Right cardiac atrium (tissue), 5 donors: ENCODE measurements at regions not wholly inside any gene's neighbourhood (a gene's known extent, or its start where the extent isn't known, plus 50 kb on each side); places are given as distances from the start of the nearest gene placed in this dataset.
"Not testable (repeated sequence)": the region's sequence is repeated elsewhere in the genome, so short reads cannot be mapped to it uniquely, and the experiment has no call there.

ENCODE experiments used
- ATAC-seq, 2 donors: fragments of 200-7000 bp; cut with Tn5 transposase; one replicate each; pipeline versions ENCODE4 v1.8.0 to v1.9.1; 2020; ENCODE audit warnings: moderate library complexity in 2 of 2, mild to moderate bottlenecking in 1 of 2
- DNase-seq, 3 donors: peaks; one replicate each; pipeline ENCODE4 v3.0.0-alpha.2; 2020
- H3K27ac ChIP-seq: one replicate; pipeline ENCODE4 v1.5.1; 2013; ENCODE audit warnings: mild to moderate bottlenecking, low read length, control low read depth, moderate library complexity
- H3K27me3 ChIP-seq: one replicate; pipeline ENCODE4 v1.6.1; 2013; ENCODE audit not compliant: control insufficient read depth, insufficient read depth
- H3K4me1 ChIP-seq: one replicate; pipeline ENCODE4 v1.6.1; 2013; ENCODE audit warnings: low read length; ENCODE audit not compliant: control insufficient read depth, insufficient read depth
- H3K4me3 ChIP-seq: one replicate; pipeline ENCODE4 v1.5.1; 2013; ENCODE audit warnings: low read length, control low read depth
- H3K9me3 ChIP-seq: one replicate; pipeline ENCODE4 v1.6.1; 2013; ENCODE audit warnings: low read length; ENCODE audit not compliant: control insufficient read depth
- WGBS: extraction: QIAGEN DNeasy Blood & Tissue Kit; methylation state at CpG from one replicate; pipeline ENCODE4 v1.1.7; 2013; 5-methylcytosine and 5-hydroxymethylcytosine counted together
- intact Hi-C, 4 donors: fragments of 100-400 bp; cut with DNase I; formaldehyde crosslinking; loops; one replicate each; pipeline versions ENCODE4 v1.11.0 to v1.14.0; 2022 to 2023
- donor health status: healthy with polysubstance abuse.
- donor health status: DM: no; HTN: yes; CAD: no.
- donor health status: DM: no; HTN: no; CAD: no.
- donor health status: DM: no; HTN: yes; CAD: no; lungs with severe emphysema.
- donor health status: DM: yes; HTN: yes; CAD: no.

DNA sequence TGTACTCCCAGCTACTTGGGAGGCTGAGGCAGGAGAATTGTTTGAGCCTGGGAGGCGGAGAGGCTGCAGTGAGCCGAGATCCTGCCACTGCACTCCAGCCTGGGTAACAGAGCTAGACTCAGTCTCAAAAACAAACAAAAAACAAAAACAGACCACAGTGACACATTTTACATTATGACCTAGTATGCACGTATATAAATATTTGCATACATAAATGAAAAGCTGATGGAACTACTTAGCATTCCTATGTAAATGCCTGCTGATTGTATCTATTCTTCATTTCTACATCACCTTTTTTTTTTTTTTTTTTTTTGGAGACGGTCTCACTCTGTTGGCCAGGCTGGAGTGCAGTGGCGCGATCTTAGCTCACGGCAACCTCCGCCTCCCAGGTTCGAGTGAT is 116.6 kb upstream of the PRKX start:
- 90% methylated on average over 2 of the region's 9 CpGs for WGBS
- intact Hi-C loops, H3K27me3 ChIP-seq, H3K9me3 ChIP-seq, DNase-seq, H3K4me3 ChIP-seq, H3K4me1 ChIP-seq, ATAC-seq, H3K27ac ChIP-seq: not testable (repeated sequence)

DNA sequence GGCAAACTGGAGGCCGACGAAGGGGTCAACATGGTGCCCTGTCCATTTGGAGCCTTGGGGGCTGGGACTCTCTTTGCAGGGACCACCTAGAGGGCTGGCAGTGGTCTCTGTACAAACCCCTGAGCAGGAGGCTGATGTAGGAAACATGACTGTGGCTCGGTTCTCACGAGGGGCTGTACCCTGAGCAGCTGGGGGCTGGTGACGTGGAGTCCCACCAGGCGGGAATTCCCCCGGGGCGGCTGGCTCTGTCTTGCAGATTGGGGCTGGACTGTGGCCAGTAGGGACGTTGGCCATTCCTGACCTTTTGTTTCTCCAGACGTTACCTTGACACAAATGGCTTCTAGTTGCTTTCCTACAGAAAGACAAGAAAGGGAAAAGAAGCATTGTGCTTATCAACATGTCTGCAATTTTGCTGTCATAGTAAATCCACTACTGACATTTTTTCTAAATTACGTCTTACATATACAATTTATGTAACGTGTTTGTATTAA is 115.6 kb upstream of the PRKX start:
- not testable (repeated sequence) for DNase-seq
- 64% methylated on average over 8 of the region's 12 CpGs for WGBS

DNA sequence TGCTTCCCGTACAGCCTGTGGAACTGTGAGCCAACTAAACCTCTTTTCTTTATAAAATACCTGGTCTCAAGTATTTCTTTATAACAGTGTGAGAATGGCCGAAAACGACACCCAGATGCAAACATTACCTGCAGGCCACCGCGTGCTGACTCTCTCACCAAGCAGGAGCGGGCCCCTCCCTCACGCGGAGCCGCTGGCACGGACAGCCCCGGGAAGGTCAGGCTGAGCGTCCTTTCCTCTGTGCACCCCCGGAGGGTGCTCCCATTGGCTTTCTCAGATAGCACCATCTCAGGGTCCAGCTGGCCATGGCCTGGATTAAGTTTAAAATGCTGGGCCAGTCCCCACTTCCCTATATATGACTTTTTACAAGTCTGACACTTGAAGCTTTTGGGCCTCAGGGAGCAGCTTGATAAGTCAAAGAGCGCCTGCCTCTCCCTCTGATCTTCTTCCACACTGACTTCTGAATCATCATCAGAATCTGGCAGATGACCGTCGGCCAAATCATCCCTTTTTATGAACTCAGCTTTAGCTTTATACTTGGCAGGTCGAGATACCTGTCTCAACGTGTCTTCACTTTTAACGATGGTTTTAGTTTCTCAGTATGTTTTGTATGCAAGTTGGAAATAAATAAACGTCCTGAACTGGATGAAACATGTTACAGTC is 115.1 kb upstream of the PRKX start:
- DNase-seq, H3K4me3 ChIP-seq, ATAC-seq, intact Hi-C loops, H3K27me3 ChIP-seq, H3K27ac ChIP-seq, H3K4me1 ChIP-seq, H3K9me3 ChIP-seq: not testable (repeated sequence)
- 87% methylated on average over 18 of the region's 20 CpGs for WGBS

More for the DNA sequence above, 115.6 kb upstream of the PRKX start:
- H3K27me3 ChIP-seq, H3K27ac ChIP-seq, H3K4me1 ChIP-seq, H3K4me3 ChIP-seq, H3K9me3 ChIP-seq, intact Hi-C loops, ATAC-seq: not testable (repeated sequence)

GRCh38 chrX:3824008-3824407 is 110.6 kb upstream of the PRKX start:
- WGBS = no CpG with 5 or more reads among the region's 5 CpGs
- intact Hi-C loops, ATAC-seq, H3K4me1 ChIP-seq, H3K27ac ChIP-seq, H3K27me3 ChIP-seq, DNase-seq, H3K9me3 ChIP-seq, H3K4me3 ChIP-seq: not testable (repeated sequence)

- no peak for ATAC-seq
- WGBS = 75% methylated on average over 4 of the region's 4 CpGs
Measured at GRCh38 chrX:3820167-3820566, 106.7 kb upstream of the PRKX start.

DNA sequence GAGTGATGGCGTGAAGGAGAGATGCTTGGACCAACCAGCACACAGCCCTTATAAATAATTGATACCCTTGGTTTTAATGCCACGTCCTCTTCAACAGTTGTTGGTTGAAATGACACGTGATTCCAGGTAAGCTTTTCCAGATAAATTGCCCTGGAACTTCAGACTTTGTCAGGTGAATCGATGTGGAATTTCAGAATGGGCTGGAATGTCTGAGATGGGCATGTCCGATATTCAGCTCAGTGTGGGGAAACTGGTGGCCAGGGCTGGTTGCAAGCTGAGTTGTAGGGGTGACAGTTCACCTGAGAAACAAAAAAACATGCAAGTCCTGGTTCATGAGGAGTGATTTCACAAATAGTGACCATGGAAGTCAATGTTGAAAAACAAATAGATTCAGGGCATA is 104.0 kb upstream of the PRKX start:
- not testable (repeated sequence) for H3K27me3 ChIP-seq, ATAC-seq, H3K9me3 ChIP-seq, H3K4me3 ChIP-seq, DNase-seq, H3K4me1 ChIP-seq, H3K27ac ChIP-seq
- intact Hi-C loops = loop anchor here in 1 of 4 donors (10.0 kb wide), 1 partner anchor 173 kb away; no protein-coding TSS in a partner anchor
- 96% methylated on average over 5 of the region's 5 CpGs for WGBS

More at GRCh38 chrX:3820167-3820566, 106.7 kb upstream of the PRKX start:
- no peak overlapping the region for H3K4me3 ChIP-seq
- H3K4me1 ChIP-seq = no peaks in the 10 kb centered on the region
- no peaks in the 10 kb centered on the region for H3K9me3 ChIP-seq
- no peak for DNase-seq
- no peak overlapping the region for H3K27ac ChIP-seq
- no peaks in the 10 kb centered on the region for H3K27me3 ChIP-seq
- intact Hi-C loops = no loop called here

- 1% methylated on average over 50 of the region's 50 CpGs for WGBS
- Histone ChIP-seq H3K4me3 (peak overlapping the region; percentile 83), H3K4me1 (no peaks in the 10 kb centered on the region), H3K27me3 (no peaks in the 10 kb centered on the region), H3K9me3 (no peaks in the 10 kb centered on the region), H3K27ac (peak overlapping the region; percentile 85)
- ATAC-seq (peak; percentile 14 to 30), DNase-seq (peak; percentile 71 to 86 (median 79))
- intact Hi-C loops = loop anchor here in 1 of 4 donors (10.0 kb wide), 1 partner anchor 171 kb away; no protein-coding TSS in a partner anchor
Measured at GRCh38 chrX:3815896-3816664, 102.6 kb upstream of the PRKX start.

- Histone ChIP-seq H3K27me3 (no peaks in the 10 kb centered on the region), H3K4me1 (no peaks in the 10 kb centered on the region), H3K9me3 (no peaks in the 10 kb centered on the region), H3K4me3 (no peak overlapping the region), H3K27ac (no peak overlapping the region)
- no peak for ATAC-seq
- intact Hi-C loops = loop anchor here in 3 of 4 donors (5.0 to 10.0 kb wide), 2 partner anchors 159 to 167 kb away; no protein-coding TSS in a partner anchor
- peak in 2 of 3 donors; percentile 15 to 46 for DNase-seq
- 21% methylated on average over 16 of the region's 16 CpGs for WGBS
Measured at GRCh38 chrX:3811331-3812311, 98.2 kb upstream of the PRKX start.

GRCh38 chrX:3807906-3808305 is 94.5 kb upstream of the PRKX start:
- Histone ChIP-seq H3K4me1 (no peaks in the 10 kb centered on the region), H3K4me3 (no peak overlapping the region), H3K9me3 (no peaks in the 10 kb centered on the region), H3K27ac (no peak overlapping the region), H3K27me3 (no peaks in the 10 kb centered on the region)
- DNase-seq (no peak), ATAC-seq (no peak)
- intact Hi-C loops = loop anchor here in 1 of 4 donors (10.0 kb wide), 1 partner anchor 153 kb away; no protein-coding TSS in a partner anchor
- 56% methylated on average over 4 of the region's 4 CpGs for WGBS

- WGBS = 23% methylated on average over 10 of the region's 10 CpGs
- no peak overlapping the region for H3K4me3 ChIP-seq
- H3K9me3 ChIP-seq = no peaks in the 10 kb centered on the region
- ATAC-seq (no peak), DNase-seq (no peak)
- intact Hi-C loops = loop anchor here in 1 of 4 donors (10.0 kb wide), 1 partner anchor 152 kb away; no protein-coding TSS in a partner anchor
- no peak overlapping the region for H3K27ac ChIP-seq
- H3K4me1 ChIP-seq = no peaks in the 10 kb centered on the region
- no peaks in the 10 kb centered on the region for H3K27me3 ChIP-seq
Measured at GRCh38 chrX:3806630-3807029, 93.2 kb upstream of the PRKX start.
